IPS-18c (cell line): ENCODE measurements at regions not wholly inside any gene's neighbourhood (a gene's known extent, or its start where the extent isn't known, plus 50 kb on each side); places are given as distances from the start of the nearest gene placed in this dataset.

Experiments
- H3K4me3 ChIP-seq: 2 replicates; pipeline ENCODE4 v1.7.0; 2013; ENCODE audit warnings: low read depth, mild to moderate bottlenecking, low read length, moderate library complexity; ENCODE audit not compliant: insufficient read depth
- H3K9me3 ChIP-seq: one replicate; pipeline ENCODE4 v1.6.1; 2013; ENCODE audit warnings: mild to moderate bottlenecking, low read length, moderate library complexity; ENCODE audit not compliant: control insufficient read depth, insufficient read depth

- Histone ChIP-seq H3K4me3 (no peak overlapping the region), H3K9me3 (no peaks in the 10 kb centered on the region)
Observed at GRCh38 chr10:131750973-131751826, 149.6 kb upstream of the PPP2R2D start.

GRCh38 chr10:131751827-131752775 lies 148.7 kb upstream of the PPP2R2D start:
- no peak overlapping the region for H3K4me3 ChIP-seq
- no peaks in the 10 kb centered on the region for H3K9me3 ChIP-seq

GRCh38 chr10:131753336-131753735 lies 147.5 kb upstream of the PPP2R2D start:
- no peak overlapping the region for H3K4me3 ChIP-seq
- no peaks in the 10 kb centered on the region for H3K9me3 ChIP-seq

- H3K9me3 ChIP-seq, result peaks cover 2% of the 10 kb centered on the region
- no peak overlapping the region for H3K4me3 ChIP-seq
Observed at GRCh38 chr10:131755200-131755599, 145.6 kb upstream of the PPP2R2D start.

GRCh38 chr10:131757285-131758058 lies 143.3 kb upstream of the PPP2R2D start:
- H3K4me3 ChIP-seq, result no peak overlapping the region

GRCh38 chr10:131758062-131758938 lies 142.5 kb upstream of the PPP2R2D start:
- H3K9me3 ChIP-seq, result peaks cover 2% of the 10 kb centered on the region
- H3K4me3 ChIP-seq, result no peak overlapping the region

More at GRCh38 chr10:131757285-131758058, 143.3 kb upstream of the PPP2R2D start:
- H3K9me3 ChIP-seq, result peaks cover 2% of the 10 kb centered on the region

GRCh38 chr10:131758939-131759301 lies 141.9 kb upstream of the PPP2R2D start:
- Histone ChIP-seq H3K4me3 (no peak overlapping the region), H3K9me3 (peaks cover 2% of the 10 kb centered on the region)

GRCh38 chr10:131759347-131759746 lies 141.5 kb upstream of the PPP2R2D start:
- peaks cover 2% of the 10 kb centered on the region for H3K9me3 ChIP-seq

GRCh38 chr10:131760416-131761166 lies 140.2 kb upstream of the PPP2R2D start:
- Histone ChIP-seq H3K9me3 (peaks cover 2% of the 10 kb centered on the region), H3K4me3 (no peak overlapping the region)

More at GRCh38 chr10:131759347-131759746, 141.5 kb upstream of the PPP2R2D start:
- 0 out of 2 replicates have a peak overlapping the region, but pooled peaks have one; percentile 4 for H3K4me3 ChIP-seq

- Histone ChIP-seq H3K4me3 (no peak overlapping the region), H3K9me3 (peaks cover 4% of the 10 kb centered on the region)
Observed at GRCh38 chr10:131762789-131763696, 137.8 kb upstream of the PPP2R2D start.

- H3K4me3 ChIP-seq, result no peak overlapping the region
- peaks cover 2% of the 10 kb centered on the region for H3K9me3 ChIP-seq
Observed at GRCh38 chr10:131764929-131765328, 135.9 kb upstream of the PPP2R2D start.

GRCh38 chr10:131766096-131766495 lies 134.7 kb upstream of the PPP2R2D start:
- Histone ChIP-seq H3K4me3 (no peak overlapping the region), H3K9me3 (peaks cover 2% of the 10 kb centered on the region)

- H3K9me3 ChIP-seq, result peaks cover 2% of the 10 kb centered on the region
- H3K4me3 ChIP-seq, result no peak overlapping the region
Observed at GRCh38 chr10:131767716-131768115, 133.1 kb upstream of the PPP2R2D start.

- peaks cover 2% of the 10 kb centered on the region for H3K9me3 ChIP-seq
Observed at GRCh38 chr10:131769571-131770410, 131.0 kb upstream of the PPP2R2D start.

More at GRCh38 chr10:131769571-131770410, 131.0 kb upstream of the PPP2R2D start:
- no peak overlapping the region; the same call in 1 of the 2 replicates for H3K4me3 ChIP-seq
